Upper lobe of left lung (tissue), 6 donors: ENCODE measurements at regions not wholly inside any gene's neighbourhood (a gene's known extent, or its start where the extent isn't known, plus 50 kb on each side); places are given as distances from the start of the nearest gene placed in this dataset.

ENCODE experiments used
- ATAC-seq, 2 donors: fragments of 200-7000 bp; cut with Tn5 transposase; one replicate each; pipeline ENCODE4 v1.9.1; 2022; ENCODE audit warnings: mild to moderate bottlenecking in 2 of 2, moderate library complexity in 2 of 2; ENCODE audit not compliant: low FRiP score in 2 of 2
- DNase-seq, 2 donors: peaks; one replicate each; pipeline ENCODE4 v3.0.0-alpha.2; 2019 to 2020
- H3K27ac ChIP-seq, 4 donors: fragments of 200-600 bp; sonication (generic); one replicate each; pipeline ENCODE4 v1.5.1; 2016 to 2019
- H3K27me3 ChIP-seq, 4 donors: fragments of 200-600 bp; sonication (generic); one replicate each; pipeline ENCODE4 v1.5.1; 2017 to 2019
- H3K36me3 ChIP-seq, 4 donors: fragments of 200-600 bp; sonication (generic); one replicate each; pipeline ENCODE4 v1.5.1; 2016 to 2019
- H3K4me1 ChIP-seq, 4 donors: fragments of 200-600 bp; sonication (generic); one replicate each; pipeline ENCODE4 v1.5.1; 2018 to 2019
- H3K4me3 ChIP-seq, 4 donors: fragments of 200-600 bp; sonication (generic); one replicate each; pipeline ENCODE4 v1.5.1; 2017 to 2019; ENCODE audit warnings: mild to moderate bottlenecking in 2 of 4, moderate library complexity in 1 of 4
- H3K9me3 ChIP-seq, 4 donors: fragments of 200-600 bp; sonication (generic); one replicate each; pipeline ENCODE4 v1.5.1; 2018 to 2019
- CTCF ChIP-seq, 6 experiments: fragments of 450-650 bp in 4 of 6; fragments of 200-600 bp in 2 of 6; sonication (generic) in 2 of 6; IDR thresholded peaks; one replicate each; pipeline ENCODE4 v1.5.1; 2016 to 2019; ENCODE audit warnings: antibody characterized with exemption in 6 of 6
- EP300 ChIP-seq, 4 donors: sonication (generic); formaldehyde crosslinking; IDR thresholded peaks; one replicate each; pipeline ENCODE4 v1.5.1; 2017; ENCODE audit warnings: antibody characterized with exemption in 4 of 4, control low read depth in 2 of 4
- POLR2A ChIP-seq, 4 donors: fragments of 450-650 bp; IDR thresholded peaks; one replicate each; pipeline ENCODE4 v1.5.1; 2016 to 2017; ENCODE audit warnings: antibody characterized with exemption in 4 of 4, mild to moderate bottlenecking in 2 of 4
- POLR2AphosphoS5 ChIP-seq, 2 donors: sonication (generic); formaldehyde crosslinking; IDR thresholded peaks; one replicate each; pipeline ENCODE4 v1.5.1; 2017; ENCODE audit warnings: antibody characterized with exemption in 2 of 2
- WGBS, 2 donors: methylation state at CpG; one replicate each; pipeline ENCODE4 v1.1.5; 2017 to 2018; 5-methylcytosine and 5-hydroxymethylcytosine counted together
- donor health status: DM: no; HTN: no; CAD: no; lungs with moderate emphysema.
- donor health status: DM: no; HTN: yes; CAD: no; lungs with severe emphysema.

- ATAC-seq (no peak), DNase-seq (no peak)
- Histone ChIP-seq H3K4me1 (no peaks in the 10 kb centered on the region), H3K27me3 (no peaks in the 10 kb centered on the region), H3K9me3 (no peaks in the 10 kb centered on the region), H3K4me3 (no peak overlapping the region), H3K36me3 (no peaks in the 10 kb centered on the region), H3K27ac (no peak overlapping the region)
- no peak for TF ChIP-seq CTCF (IDR thresholded peaks at IDR 0.05)
- TF ChIP-seq POLR2AphosphoS5 (IDR thresholded peaks at IDR 0.05), result no peak
- TF ChIP-seq POLR2A (IDR thresholded peaks at IDR 0.05), result no peak
- TF ChIP-seq EP300 (IDR thresholded peaks at IDR 0.05), result no peak
Observed at GRCh38 chr3:104763007-104763406, 603.7 kb upstream of the ALCAM start.

- Histone ChIP-seq H3K4me3 (no peak overlapping the region), H3K36me3 (no peaks in the 10 kb centered on the region), H3K4me1 (no peaks in the 10 kb centered on the region), H3K27me3 (no peaks in the 10 kb centered on the region), H3K9me3 (no peaks in the 10 kb centered on the region), H3K27ac (no peak overlapping the region)
- ATAC-seq (no peak), DNase-seq (no peak)
- 67 to 71% methylated on average over 4 of the region's 4 CpGs for WGBS, 2 donors
- no peak for TF ChIP-seq POLR2AphosphoS5 (IDR thresholded peaks at IDR 0.05)
- TF ChIP-seq EP300 (IDR thresholded peaks at IDR 0.05), result no peak
- no peak for TF ChIP-seq CTCF (IDR thresholded peaks at IDR 0.05)
- no peak for TF ChIP-seq POLR2A (IDR thresholded peaks at IDR 0.05)
Observed at GRCh38 chr3:104764496-104764895, 602.2 kb upstream of the ALCAM start.

- WGBS, 2 donors, result 72 to 75% methylated on average over 3 of the region's 3 CpGs
- DNase-seq (no peak), ATAC-seq (no peak)
Observed at GRCh38 chr3:104768886-104769285, 597.8 kb upstream of the ALCAM start.

GRCh38 chr3:104779324-104779723 lies 587.4 kb upstream of the ALCAM start:
- Histone ChIP-seq H3K9me3 (no peaks in the 10 kb centered on the region), H3K27me3 (no peaks in the 10 kb centered on the region), H3K36me3 (no peaks in the 10 kb centered on the region), H3K4me3 (no peak overlapping the region), H3K4me1 (no peaks in the 10 kb centered on the region), H3K27ac (no peak overlapping the region)
- WGBS, 2 donors, result 89 to 95% methylated on average over 7 of the region's 7 CpGs
- ATAC-seq (no peak), DNase-seq (no peak)
- TF ChIP-seq POLR2AphosphoS5 (IDR thresholded peaks at IDR 0.05), result no peak
- TF ChIP-seq CTCF (IDR thresholded peaks at IDR 0.05), result no peak
- TF ChIP-seq POLR2A (IDR thresholded peaks at IDR 0.05), result no peak
- no peak for TF ChIP-seq EP300 (IDR thresholded peaks at IDR 0.05)

More at GRCh38 chr3:104768886-104769285, 597.8 kb upstream of the ALCAM start:
- Histone ChIP-seq H3K9me3 (no peaks in the 10 kb centered on the region), H3K27me3 (no peaks in the 10 kb centered on the region), H3K4me1 (no peaks in the 10 kb centered on the region), H3K27ac (no peak overlapping the region), H3K36me3 (no peaks in the 10 kb centered on the region), H3K4me3 (no peak overlapping the region)
- no peak for TF ChIP-seq EP300 (IDR thresholded peaks at IDR 0.05)
- no peak for TF ChIP-seq CTCF (IDR thresholded peaks at IDR 0.05)
- no peak for TF ChIP-seq POLR2A (IDR thresholded peaks at IDR 0.05)
- no peak for TF ChIP-seq POLR2AphosphoS5 (IDR thresholded peaks at IDR 0.05)

- Histone ChIP-seq H3K36me3 (no peaks in the 10 kb centered on the region), H3K9me3 (no peaks in the 10 kb centered on the region), H3K4me3 (no peak overlapping the region), H3K4me1 (no peaks in the 10 kb centered on the region), H3K27me3 (no peaks in the 10 kb centered on the region), H3K27ac (no peak overlapping the region)
- no peak for ATAC-seq
- no peak for DNase-seq
- no peak for TF ChIP-seq EP300 (IDR thresholded peaks at IDR 0.05)
- no peak for TF ChIP-seq POLR2A (IDR thresholded peaks at IDR 0.05)
- TF ChIP-seq POLR2AphosphoS5 (IDR thresholded peaks at IDR 0.05), result no peak
- no peak for TF ChIP-seq CTCF (IDR thresholded peaks at IDR 0.05)
- 71 to 78% methylated on average over 2 of the region's 2 CpGs for WGBS, 2 donors
Observed at GRCh38 chr3:104781112-104781511, 585.6 kb upstream of the ALCAM start.
